ENCODE measurements at regions not wholly inside any gene's neighbourhood (a gene's known extent, or its start where the extent isn't known, plus 50 kb on each side); places are given as distances from the start of the nearest gene placed in this dataset.

DNA sequence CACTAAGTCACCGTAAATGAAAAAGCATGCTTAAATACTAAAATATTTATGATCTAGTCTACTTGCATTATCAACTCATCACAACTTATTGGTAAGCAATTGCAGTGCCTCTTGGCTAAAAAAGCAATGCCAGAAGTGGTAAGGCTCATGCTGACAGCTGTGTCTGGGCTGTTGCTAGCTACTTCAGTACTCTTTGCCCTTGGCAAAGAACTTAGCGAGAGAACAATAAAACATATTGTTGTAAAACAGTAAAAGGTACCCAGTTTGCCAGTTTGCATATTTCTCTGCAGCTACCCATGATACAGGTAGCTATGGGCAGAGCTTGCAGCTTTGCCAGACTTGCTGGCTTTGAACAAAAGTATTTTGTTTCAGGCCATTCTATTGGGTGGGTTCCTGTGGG lies 73.1 kb downstream of the ATP6V1G3 start:
- Histone ChIP-seq H4K20me1 (ENCODE audit: insufficient read depth, low read length) (no peaks in the 10 kb centered on the region), H3K79me2 (ENCODE audit: insufficient read depth, low read depth, low read length) (no peaks in the 10 kb centered on the region), H3K36me3 (ENCODE audit: insufficient read depth, low read length) (no peaks in the 10 kb centered on the region), H3K9me2 (ENCODE audit: insufficient read depth, low read length) (no peaks in the 10 kb centered on the region), H3K4me3 (ENCODE audit: low read depth, low read length, poor library complexity, severe bottlenecking) (no peak overlapping the region), H3K27ac (ENCODE audit: low read depth, low read length, poor library complexity, severe bottlenecking) (no peak overlapping the region), H3K4me2 (ENCODE audit: low read length) (no peak overlapping the region), H3K9me3 (ENCODE audit: low read length) (no peaks in the 10 kb centered on the region), H3K4me1 (ENCODE audit: insufficient read depth, low read length, poor library complexity, severe bottlenecking) (no peaks in the 10 kb centered on the region), H2AFZ (ENCODE audit: low read length) (peak overlapping the region; percentile 45)
- no TSS peak for BruUV-seq (replicated peaks)
- no peak for TF ChIP-seq EZH2phosphoT487 (IDR thresholded peaks at IDR 0.05; ENCODE audit: borderline replicate concordance, low read depth, low read length)
- no peak for TF ChIP-seq CTCF (conservative IDR thresholded peaks at IDR 0.05; ENCODE audit: low read length)
- intact Hi-C loops (cut with micrococcal nuclease; ENCODE audit: unreplicated experiment), result loop anchor here (2.0 to 10.0 kb wide), 5 partner anchors 219 to 1320 kb away; partner anchors contain the start of gene ASPM
- DNase-seq (ENCODE audit: low spot score), result no peak
- POLR2A ChIA-PET, result interaction anchor here (0.7 to 2.9 kb wide), 10 partner anchors 8 to 618 kb away, joined by 3 to 12 read pairs (median 3); no protein-coding TSS in a partner anchor
- CTCF ChIA-PET (ENCODE audit: unreplicated experiment), result interaction anchor here (1.1 kb wide), 1 partner anchor 10 kb away, joined by 3 read pairs; no protein-coding TSS in a partner anchor

GRCh38 chr1:198465201-198466144 lies 75.0 kb downstream of the ATP6V1G3 start:
- intact Hi-C loops (cut with micrococcal nuclease; ENCODE audit: unreplicated experiment), result loop anchor here (2.0 to 10.0 kb wide), 5 partner anchors 221 to 1318 kb away; partner anchors contain the start of gene ASPM
- no TSS peak for BruUV-seq (replicated peaks)
- H3K4me2 ChIP-seq (ENCODE audit: low read length), result no peak overlapping the region
- no peaks in the 10 kb centered on the region for H4K20me1 ChIP-seq (ENCODE audit: insufficient read depth, low read length)
- peak; percentile 62 for DNase-seq (ENCODE audit: low spot score)
- POLR2A ChIA-PET, result interaction anchor here (0.6 to 2.9 kb wide), 5 partner anchors 16 to 1314 kb away, joined by 3 to 12 read pairs (median 3); no protein-coding TSS in a partner anchor
- CTCF ChIA-PET (ENCODE audit: unreplicated experiment), result no interaction called here
- no peaks in the 10 kb centered on the region for H3K79me2 ChIP-seq (ENCODE audit: insufficient read depth, low read depth, low read length)
- H3K36me3 ChIP-seq (ENCODE audit: insufficient read depth, low read length), result no peaks in the 10 kb centered on the region
- H3K9me3 ChIP-seq (ENCODE audit: low read length), result no peaks in the 10 kb centered on the region
- no peaks in the 10 kb centered on the region for H3K9me2 ChIP-seq (ENCODE audit: insufficient read depth, low read length)
- no peaks in the 10 kb centered on the region for H3K4me1 ChIP-seq (ENCODE audit: insufficient read depth, low read length, poor library complexity, severe bottlenecking)
- peak overlapping the region; percentile 41; the same call in 1 of the 2 replicates for H2AFZ ChIP-seq (ENCODE audit: low read length)
- peak; percentile 96 for TF ChIP-seq CTCF (conservative IDR thresholded peaks at IDR 0.05; ENCODE audit: low read length)
- no peak for TF ChIP-seq EZH2phosphoT487 (IDR thresholded peaks at IDR 0.05; ENCODE audit: borderline replicate concordance, low read depth, low read length)
- H3K27ac ChIP-seq (ENCODE audit: low read depth, low read length, poor library complexity, severe bottlenecking), result no peak overlapping the region
- no peak overlapping the region for H3K4me3 ChIP-seq (ENCODE audit: low read depth, low read length, poor library complexity, severe bottlenecking)

Data from OCI-LY7 (cell line).